ENCODE measurements at regions not wholly inside any gene's neighbourhood (a gene's known extent, or its start where the extent isn't known, plus 50 kb on each side); places are given as distances from the start of the nearest gene placed in this dataset.
"Not testable (repeated sequence)": the region's sequence is repeated elsewhere in the genome, so short reads cannot be mapped to it uniquely, and the experiment has no call there.

- H3K27ac ChIP-seq; H3K4me1 ChIP-seq (replicated peaks in 1 of 2); H3K4me3 ChIP-seq; in situ Hi-C loops (cut with MboI; ENCODE audit: low pct_unique_long_range_greater_than_20kb in 2 of 9, low sequenced_read_pairs in 9 of 9, unreplicated experiment in 9 of 9); ATAC-seq (replicated peaks in 6 of 8): not testable (repeated sequence)
Observed at GRCh38 chr17:69685150-69685549, 270.7 kb downstream of the MAP2K6 start.

GRCh38 chr17:69690531-69690930, 276.0 kb downstream of the MAP2K6 start:
- in situ Hi-C loops (cut with MboI; ENCODE audit: low pct_unique_long_range_greater_than_20kb in 2 of 9, low sequenced_read_pairs in 9 of 9, unreplicated experiment in 9 of 9) = no loop called here
- Histone ChIP-seq H3K4me1 (replicated peaks in 1 of 2) (no peaks in the 10 kb centered on the region), H3K27ac (no peak overlapping the region), H3K4me3 (no peak overlapping the region)
- WGBS, 10 experiments = 54 to 100% (median 94%) methylated on average over 1 of the region's 1 CpG
- no peak for ATAC-seq (replicated peaks in 6 of 8)

GRCh38 chr17:69692171-69692570, 277.7 kb downstream of the MAP2K6 start:
- in situ Hi-C loops (cut with MboI; ENCODE audit: low pct_unique_long_range_greater_than_20kb in 2 of 9, low sequenced_read_pairs in 9 of 9, unreplicated experiment in 9 of 9) = no loop called here
- no peak for ATAC-seq (replicated peaks in 6 of 8)
- no peaks in the 10 kb centered on the region for H3K4me1 ChIP-seq (replicated peaks in 1 of 2)
- H3K27ac ChIP-seq = no peak overlapping the region
- no peak overlapping the region for H3K4me3 ChIP-seq

- Histone ChIP-seq H3K4me1 (replicated peaks in 1 of 2) (no peaks in the 10 kb centered on the region), H3K4me3 (no peak overlapping the region), H3K27ac (no peak overlapping the region)
- ATAC-seq (replicated peaks in 6 of 8) = no peak
- WGBS, 10 experiments = 57 to 100% (median 90%) methylated on average over 1 to 6 of the region's 7 CpGs; no CpG with 5 or more reads in 2 of the 10 experiments
- in situ Hi-C loops (cut with MboI; ENCODE audit: low pct_unique_long_range_greater_than_20kb in 2 of 9, low sequenced_read_pairs in 9 of 9, unreplicated experiment in 9 of 9) = no loop called here
Observed at GRCh38 chr17:69695646-69696045, 281.1 kb downstream of the MAP2K6 start.

DNA sequence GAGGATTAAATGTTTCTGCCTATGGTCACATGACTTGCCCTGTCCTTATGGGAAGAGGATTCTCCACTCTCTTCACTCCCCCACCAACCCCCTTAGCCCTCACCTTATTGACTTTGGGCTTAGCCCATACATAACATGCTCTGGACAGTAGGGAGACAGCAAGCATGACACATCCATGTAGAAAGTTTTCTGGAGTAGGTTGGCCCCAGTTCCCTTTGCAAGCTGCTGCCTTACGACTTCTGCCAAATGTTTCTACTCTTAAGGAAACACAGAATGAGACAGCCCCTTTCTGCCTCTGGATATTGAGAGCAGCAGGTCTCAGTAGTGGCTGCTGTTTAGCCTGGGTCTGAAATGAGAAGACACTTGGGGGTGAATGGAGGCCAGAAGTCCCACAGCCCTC, 282.2 kb downstream of the MAP2K6 start:
- in situ Hi-C loops (cut with MboI; ENCODE audit: low pct_unique_long_range_greater_than_20kb in 2 of 9, low sequenced_read_pairs in 9 of 9, unreplicated experiment in 9 of 9) = no loop called here
- no peak for ATAC-seq (replicated peaks in 6 of 8)
- no peaks in the 10 kb centered on the region for H3K4me1 ChIP-seq (replicated peaks in 1 of 2)
- no peak overlapping the region for H3K27ac ChIP-seq
- H3K4me3 ChIP-seq = no peak overlapping the region
- 0 to 80% (median 0%) methylated on average over 1 of the region's 1 CpG; no CpG with 5 or more reads in 5 of the 10 experiments for WGBS, 10 experiments

- in situ Hi-C loops (cut with MboI; ENCODE audit: low pct_unique_long_range_greater_than_20kb in 2 of 9, low sequenced_read_pairs in 9 of 9, unreplicated experiment in 9 of 9) = not testable (repeated sequence)
Observed at GRCh38 chr17:69698352-69698751, 283.9 kb downstream of the MAP2K6 start.

DNA sequence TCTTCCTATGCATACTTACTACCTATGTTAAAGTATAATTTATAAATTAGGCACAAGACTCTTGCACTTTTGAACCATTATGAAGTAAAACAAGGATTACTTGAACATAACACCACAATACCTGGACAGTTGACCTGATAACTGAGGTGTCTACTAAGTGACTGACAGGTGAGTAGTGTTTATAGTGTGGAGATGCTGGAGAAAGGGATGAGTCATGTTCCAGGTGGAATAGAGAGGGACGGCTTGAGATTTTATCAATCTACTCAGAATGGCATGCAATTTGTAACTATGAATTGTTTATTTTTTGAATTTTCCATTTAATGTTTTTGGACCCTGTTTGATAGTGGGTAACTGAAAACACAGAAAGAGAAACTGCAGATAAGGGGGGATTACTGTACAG, 287.6 kb downstream of the MAP2K6 start:
- H3K4me1 ChIP-seq (replicated peaks in 1 of 2) = no peaks in the 10 kb centered on the region
- no peak overlapping the region for H3K4me3 ChIP-seq
- in situ Hi-C loops (cut with MboI; ENCODE audit: low pct_unique_long_range_greater_than_20kb in 2 of 9, low sequenced_read_pairs in 9 of 9, unreplicated experiment in 9 of 9) = no loop called here
- no peak for ATAC-seq (replicated peaks in 6 of 8)
- H3K27ac ChIP-seq = no peak overlapping the region
- WGBS, 10 experiments = 55 to 86% (median 67%) methylated on average over 1 of the region's 1 CpG; no CpG with 5 or more reads in 5 of the 10 experiments

More at GRCh38 chr17:69698352-69698751, 283.9 kb downstream of the MAP2K6 start:
- not testable (repeated sequence) for H3K27ac ChIP-seq; H3K4me1 ChIP-seq (replicated peaks in 1 of 2); H3K4me3 ChIP-seq; ATAC-seq (replicated peaks in 6 of 8)

GRCh38 chr17:69703751-69704150, 289.3 kb downstream of the MAP2K6 start:
- no peak overlapping the region for H3K4me3 ChIP-seq
- no peak for ATAC-seq (replicated peaks in 6 of 8)
- H3K27ac ChIP-seq = no peak overlapping the region
- no peaks in the 10 kb centered on the region for H3K4me1 ChIP-seq (replicated peaks in 1 of 2)
- in situ Hi-C loops (cut with MboI; ENCODE audit: low pct_unique_long_range_greater_than_20kb in 2 of 9, low sequenced_read_pairs in 9 of 9, unreplicated experiment in 9 of 9) = no loop called here
- 17 to 83% (median 40%) methylated on average over 1 of the region's 1 CpG; no CpG with 5 or more reads in 7 of the 10 experiments for WGBS, 10 experiments

DNA sequence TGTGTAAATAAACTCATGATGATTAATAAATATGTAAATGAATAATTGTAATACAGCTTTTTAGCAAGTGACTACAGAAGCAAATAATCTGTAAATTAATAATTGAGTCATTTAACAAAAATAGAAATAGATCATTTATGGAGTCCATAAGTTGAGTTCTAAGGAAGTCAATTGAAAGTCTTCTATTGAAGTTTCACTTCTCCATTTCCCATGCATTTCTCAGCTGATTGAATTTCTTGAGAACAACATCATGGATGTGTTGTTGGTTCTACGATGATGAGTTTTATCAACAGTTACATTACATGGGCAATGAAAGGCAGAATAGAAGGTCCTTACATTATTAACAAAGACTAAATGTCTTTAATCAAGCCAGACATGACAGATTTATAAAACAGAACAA, 290.4 kb downstream of the MAP2K6 start:
- Histone ChIP-seq H3K27ac (no peak overlapping the region), H3K4me1 (replicated peaks in 1 of 2) (no peaks in the 10 kb centered on the region), H3K4me3 (no peak overlapping the region)
- in situ Hi-C loops (cut with MboI; ENCODE audit: low pct_unique_long_range_greater_than_20kb in 2 of 9, low sequenced_read_pairs in 9 of 9, unreplicated experiment in 9 of 9) = no loop called here
- WGBS, 10 experiments = 25 to 100% (median 75%) methylated on average over 1 of the region's 1 CpG; no CpG with 5 or more reads in 3 of the 10 experiments
- no peak for ATAC-seq (replicated peaks in 6 of 8)

GRCh38 chr17:69706127-69706526, 291.6 kb downstream of the MAP2K6 start:
- Histone ChIP-seq H3K4me1 (replicated peaks in 1 of 2) (peaks cover 4 to 6% of the 10 kb centered on the region in 2 donors), H3K27ac (no peak overlapping the region), H3K4me3 (no peak overlapping the region)
- in situ Hi-C loops (cut with MboI; ENCODE audit: low pct_unique_long_range_greater_than_20kb in 2 of 9, low sequenced_read_pairs in 9 of 9, unreplicated experiment in 9 of 9) = no loop called here
- no peak for ATAC-seq (replicated peaks in 6 of 8)
- 40 to 100% (median 76%) methylated on average over 1 to 2 of the region's 2 CpGs; no CpG with 5 or more reads in 2 of the 10 experiments for WGBS, 10 experiments

DNA sequence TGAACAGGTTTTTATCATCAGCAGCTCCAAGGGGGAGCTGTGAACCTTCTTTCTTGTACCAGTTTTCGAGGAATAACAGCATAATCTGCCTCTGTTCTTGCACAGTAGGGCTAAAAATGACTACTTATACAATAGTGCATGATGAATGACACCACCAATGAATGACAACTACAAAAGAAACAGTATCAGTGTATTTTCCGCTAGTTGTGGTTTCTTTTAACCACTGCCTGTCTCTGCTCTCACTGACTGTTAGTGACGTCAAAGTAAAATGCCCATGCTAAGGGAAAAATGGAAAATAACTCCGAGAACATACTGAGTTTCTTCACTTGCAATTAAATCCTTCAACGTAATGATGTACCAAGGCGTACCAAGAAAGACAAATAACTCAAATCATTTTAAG, 294.9 kb downstream of the MAP2K6 start:
- Histone ChIP-seq H3K4me3 (no peak overlapping the region), H3K27ac (no peak overlapping the region), H3K4me1 (replicated peaks in 1 of 2) (peaks cover 16 to 22% of the 10 kb centered on the region in 2 donors)
- 62 to 100% (median 84%) methylated on average over 3 to 6 of the region's 6 CpGs for WGBS, 10 experiments
- in situ Hi-C loops (cut with MboI; ENCODE audit: low pct_unique_long_range_greater_than_20kb in 2 of 9, low sequenced_read_pairs in 9 of 9, unreplicated experiment in 9 of 9) = no loop called here
- no peak for ATAC-seq (replicated peaks in 6 of 8)

DNA sequence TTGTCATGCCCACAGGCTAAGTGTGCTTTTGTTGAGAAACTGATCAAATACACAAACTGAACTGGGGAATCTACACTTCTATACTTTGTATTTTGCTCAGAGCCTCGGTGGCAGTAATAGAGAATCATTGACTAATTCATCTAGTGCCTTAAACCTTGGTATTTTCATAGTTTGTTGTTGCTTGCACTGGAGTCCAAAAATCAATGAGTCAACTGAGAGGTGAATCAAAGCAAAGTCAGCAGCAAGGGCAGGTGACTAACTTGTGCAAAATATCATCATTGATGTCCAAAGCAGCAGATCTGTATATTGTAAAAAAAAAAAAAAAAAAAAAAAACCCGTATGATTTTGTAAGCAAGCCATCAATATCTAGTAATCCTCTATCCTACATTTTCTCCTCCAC, 296.4 kb downstream of the MAP2K6 start:
- no peak overlapping the region for H3K27ac ChIP-seq
- no peak for ATAC-seq (replicated peaks in 6 of 8)
- no peak overlapping the region for H3K4me3 ChIP-seq
- 22 to 89% (median 55%) methylated on average over 1 to 2 of the region's 2 CpGs for WGBS, 10 experiments
- in situ Hi-C loops (cut with MboI; ENCODE audit: low pct_unique_long_range_greater_than_20kb in 2 of 9, low sequenced_read_pairs in 9 of 9, unreplicated experiment in 9 of 9) = no loop called here
- H3K4me1 ChIP-seq (replicated peaks in 1 of 2) = peaks cover 16 to 22% of the 10 kb centered on the region in 2 donors

GRCh38 chr17:69711541-69711940, 297.0 kb downstream of the MAP2K6 start:
- ATAC-seq (replicated peaks in 6 of 8) = peak in 5 of 8 experiments; percentile 76 to 93 (median 78)
- Histone ChIP-seq H3K27ac (no peak overlapping the region), H3K4me1 (replicated peaks in 1 of 2) (peaks cover 16 to 22% of the 10 kb centered on the region in 2 donors), H3K4me3 (no peak overlapping the region)
- in situ Hi-C loops (cut with MboI; ENCODE audit: low pct_unique_long_range_greater_than_20kb in 2 of 9, low sequenced_read_pairs in 9 of 9, unreplicated experiment in 9 of 9) = no loop called here
- WGBS, 10 experiments = 0 to 37% (median 3%) methylated on average over 1 to 4 of the region's 4 CpGs; no CpG with 5 or more reads in 1 of the 10 experiments

DNA sequence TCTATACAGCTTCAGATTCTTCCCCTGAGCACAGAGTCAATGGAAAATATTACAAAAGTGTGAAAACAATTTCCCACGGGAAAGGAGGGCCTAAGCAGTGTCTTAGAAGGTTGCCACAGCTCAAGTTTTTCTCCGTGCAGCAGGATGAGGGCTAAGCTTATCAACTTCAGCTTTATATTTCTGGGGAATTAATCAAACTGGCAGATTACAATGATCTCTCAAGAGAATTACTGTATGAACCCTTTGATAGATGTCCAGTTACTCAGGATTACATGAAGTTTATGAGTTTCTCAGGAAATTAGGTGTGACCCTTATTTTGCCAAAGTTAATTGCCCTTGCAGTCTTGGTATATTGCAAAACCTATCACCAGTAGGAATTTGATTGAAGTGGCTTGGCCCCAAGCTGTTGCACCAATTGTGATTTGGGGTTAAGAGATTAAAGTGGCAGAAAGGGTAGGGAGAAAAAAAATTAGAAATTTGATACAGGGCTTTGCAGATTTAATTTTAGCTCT, 298.4 kb downstream of the MAP2K6 start:
- H3K4me3 ChIP-seq = no peak overlapping the region
- 20 to 100% (median 50%) methylated on average over 1 to 2 of the region's 2 CpGs; no CpG with 5 or more reads in 3 of the 10 experiments for WGBS, 10 experiments
- peaks cover 16 to 22% of the 10 kb centered on the region in 2 donors for H3K4me1 ChIP-seq (replicated peaks in 1 of 2)
- H3K27ac ChIP-seq = no peak overlapping the region
- peak in 3 of 8 experiments; percentile 13 to 66 (median 44) for ATAC-seq (replicated peaks in 6 of 8)
- in situ Hi-C loops (cut with MboI; ENCODE audit: low pct_unique_long_range_greater_than_20kb in 2 of 9, low sequenced_read_pairs in 9 of 9, unreplicated experiment in 9 of 9) = no loop called here
